GM19351 (cell line): ENCODE measurements at regions not wholly inside any gene's neighbourhood (a gene's known extent, or its start where the extent isn't known, plus 50 kb on each side); places are given as distances from the start of the nearest gene placed in this dataset.

ENCODE experiments used
- ATAC-seq: cut with Tn5 transposase; IDR thresholded peaks from one replicate; pipeline ENCODE4 v1.9.1; 2021; ENCODE audit warnings: mild to moderate bottlenecking, moderate library complexity; ENCODE audit not compliant: unreplicated experiment

- ATAC-seq, result no peak
Observed at GRCh38 chr2:81976998-81977397, 1672.4 kb upstream of the LRRTM1 start.

- ATAC-seq, result no peak
Observed at GRCh38 chr2:81974216-81974615, 1669.7 kb upstream of the LRRTM1 start.

GRCh38 chr2:81942876-81943275, 1638.3 kb upstream of the LRRTM1 start:
- no peak for ATAC-seq

- no peak for ATAC-seq
Observed at GRCh38 chr2:81942136-81942680, 1637.7 kb upstream of the LRRTM1 start.

GRCh38 chr2:81940266-81940955, 1635.9 kb upstream of the LRRTM1 start:
- ATAC-seq, result no peak

GRCh38 chr2:81937944-81938343, 1633.4 kb upstream of the LRRTM1 start:
- ATAC-seq, result no peak

GRCh38 chr2:81903534-81903933, 1599.0 kb upstream of the LRRTM1 start:
- no peak for ATAC-seq

- ATAC-seq, result no peak
Observed at GRCh38 chr2:81901017-81901416, 1596.5 kb upstream of the LRRTM1 start.

GRCh38 chr2:81895620-81896250, 1591.2 kb upstream of the LRRTM1 start:
- ATAC-seq, result no peak

GRCh38 chr2:81894451-81894990, 1590.0 kb upstream of the LRRTM1 start:
- no peak for ATAC-seq

- no peak for ATAC-seq
Observed at GRCh38 chr2:81876624-81877023, 1572.1 kb upstream of the LRRTM1 start.

- ATAC-seq, result no peak
Observed at GRCh38 chr2:81872006-81872405, 1567.5 kb upstream of the LRRTM1 start.

- no peak for ATAC-seq
Observed at GRCh38 chr2:81870119-81870518, 1565.6 kb upstream of the LRRTM1 start.

GRCh38 chr2:81858998-81859397, 1554.4 kb upstream of the LRRTM1 start:
- no peak for ATAC-seq

- ATAC-seq, result no peak
Observed at GRCh38 chr2:81853341-81853740, 1548.8 kb upstream of the LRRTM1 start.

- ATAC-seq, result no peak
Observed at GRCh38 chr2:81852651-81853050, 1548.1 kb upstream of the LRRTM1 start.

- ATAC-seq, result no peak
Observed at GRCh38 chr2:81839780-81840179, 1535.2 kb upstream of the LRRTM1 start.

- ATAC-seq, result no peak
Observed at GRCh38 chr2:81835321-81836000, 1530.9 kb upstream of the LRRTM1 start.

GRCh38 chr2:81786811-81787210, 1482.3 kb upstream of the LRRTM1 start:
- no peak for ATAC-seq

GRCh38 chr2:81767187-81767912, 1462.8 kb upstream of the LRRTM1 start:
- ATAC-seq, result no peak

- no peak for ATAC-seq
Observed at GRCh38 chr2:81747481-81748070, 1443.0 kb upstream of the LRRTM1 start.
